ENCODE measurements at regions not wholly inside any gene's neighbourhood (a gene's known extent, or its start where the extent isn't known, plus 50 kb on each side); places are given as distances from the start of the nearest gene placed in this dataset.
"Not testable (repeated sequence)": the region's sequence is repeated elsewhere in the genome, so short reads cannot be mapped to it uniquely, and the experiment has no call there.

GRCh38 chr4:103305355-103305754, 107.2 kb upstream of the CENPE start:
- DNase-seq, result no peak

- DNase-seq, result no peak
Observed at GRCh38 chr4:103303011-103303410, 104.9 kb upstream of the CENPE start.

- DNase-seq, result no peak
Observed at GRCh38 chr4:103292959-103293358, 94.8 kb upstream of the CENPE start.

- DNase-seq, result no peak
Observed at GRCh38 chr4:103292373-103292772, 94.2 kb upstream of the CENPE start.

- DNase-seq, result peak; percentile 1
Observed at GRCh38 chr4:103289186-103289585, 91.0 kb upstream of the CENPE start.

- no peak for DNase-seq
Observed at GRCh38 chr4:103272174-103272573, 74.0 kb upstream of the CENPE start.

GRCh38 chr4:103268746-103269145, 70.6 kb upstream of the CENPE start:
- DNase-seq, result no peak

GRCh38 chr4:103264905-103265304, 66.8 kb upstream of the CENPE start:
- no peak for DNase-seq

GRCh38 chr4:103256068-103256467, 57.9 kb upstream of the CENPE start:
- not testable (repeated sequence) for DNase-seq

Measured in HCEC 1CT (cell line).